GM21529 (cell line): ENCODE measurements at regions not wholly inside any gene's neighbourhood (a gene's known extent, or its start where the extent isn't known, plus 50 kb on each side); places are given as distances from the start of the nearest gene placed in this dataset.

Experiments
- ATAC-seq: cut with Tn5 transposase; IDR thresholded peaks from one replicate; pipeline ENCODE4 v1.9.1; 2021; ENCODE audit not compliant: unreplicated experiment

DNA sequence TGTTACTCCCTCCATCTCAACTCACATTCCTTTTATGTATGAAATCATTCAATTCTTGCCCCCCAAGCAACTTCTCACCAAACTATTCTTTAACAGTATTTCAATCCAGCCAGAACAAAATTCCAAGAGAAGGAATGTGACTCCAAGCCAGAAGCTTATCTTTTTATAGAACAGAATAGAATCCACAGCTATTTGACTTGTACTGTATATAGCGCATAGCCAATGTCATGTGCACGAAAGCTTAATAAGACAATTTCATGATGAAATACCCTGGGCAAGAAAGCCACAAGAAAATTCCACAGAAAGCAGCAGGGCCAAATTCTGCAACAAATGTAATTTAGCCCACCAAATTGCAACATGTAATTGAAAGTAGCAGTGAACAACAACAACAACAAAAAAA is 127.6 kb upstream of the UBE2E2 start:
- ATAC-seq: no peak

DNA sequence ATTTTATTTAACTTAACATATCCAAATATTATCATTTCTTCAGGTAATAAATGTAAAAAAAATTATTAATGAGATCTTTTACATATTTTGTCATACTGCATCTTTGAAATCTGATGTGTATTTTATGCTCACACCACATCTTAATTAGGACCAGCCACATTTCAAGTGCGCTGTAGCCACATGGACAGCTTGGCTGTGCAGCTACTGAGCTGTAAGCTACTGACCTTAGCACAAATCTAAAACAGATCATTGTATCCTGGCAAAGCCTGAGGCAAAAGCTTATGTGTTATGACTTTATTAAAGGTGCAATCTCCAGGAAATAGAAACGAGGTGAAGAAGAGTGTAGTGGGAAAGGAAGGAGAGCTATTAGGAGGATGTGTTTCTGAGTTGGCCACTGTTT is 126.7 kb upstream of the UBE2E2 start:
- ATAC-seq: no peak

DNA sequence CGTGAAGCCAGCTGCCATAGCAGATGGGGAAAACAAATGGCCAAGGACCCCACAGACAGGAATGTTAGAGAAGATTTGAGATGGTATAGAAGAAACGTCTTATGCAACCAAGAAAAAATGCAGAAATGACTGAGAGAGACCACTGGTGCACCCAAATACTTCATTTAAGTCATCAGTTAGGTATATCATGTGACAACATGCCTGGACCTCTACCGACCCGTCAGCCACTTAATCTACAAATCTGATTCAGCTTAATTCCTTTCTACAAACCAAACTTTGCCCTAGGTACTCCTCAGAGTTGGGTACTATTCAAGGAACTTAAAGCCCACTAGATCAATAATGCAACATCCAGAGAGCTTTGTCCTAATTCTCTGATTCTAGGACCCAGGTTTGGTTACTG is 126.0 kb upstream of the UBE2E2 start:
- ATAC-seq: no peak

DNA sequence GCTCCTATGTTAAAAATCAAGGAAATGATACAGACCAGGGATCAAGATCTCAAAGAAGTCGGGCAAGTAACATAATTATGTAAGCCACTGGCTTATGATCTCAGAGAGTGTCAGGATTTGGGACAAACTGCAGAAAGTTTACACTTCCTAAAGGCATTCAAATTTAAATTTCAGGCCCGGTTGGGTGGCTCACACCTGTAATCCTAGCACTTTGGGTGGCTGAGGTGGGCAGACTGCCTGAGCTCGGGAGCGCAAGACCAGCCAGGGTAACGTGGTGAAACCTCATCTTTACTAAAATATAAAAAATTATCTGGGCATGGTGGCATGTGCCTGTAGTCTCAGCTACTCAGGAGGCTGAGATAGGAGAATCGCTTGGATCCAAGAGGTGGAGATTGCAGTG is 124.4 kb upstream of the UBE2E2 start:
- ATAC-seq: no peak

DNA sequence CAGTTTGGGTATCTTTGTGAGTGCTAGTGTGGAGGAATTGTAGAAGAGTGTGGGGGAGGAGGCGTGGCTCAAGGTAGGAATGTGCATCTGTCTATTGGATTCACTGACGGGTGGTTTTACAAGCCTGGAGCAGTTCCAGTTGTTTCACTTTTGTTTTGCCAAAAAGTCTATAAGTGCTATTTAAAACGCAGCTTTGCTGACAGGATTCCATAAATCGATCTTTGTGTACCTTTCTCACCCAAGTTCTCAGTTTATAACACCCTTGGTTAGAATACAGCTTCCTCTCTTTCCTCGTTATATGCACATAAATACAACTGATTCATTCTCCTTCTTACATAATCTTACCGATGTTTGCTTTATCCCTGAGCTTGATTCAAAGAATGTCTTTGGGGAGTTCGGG is 123.2 kb upstream of the UBE2E2 start:
- no peak for ATAC-seq

DNA sequence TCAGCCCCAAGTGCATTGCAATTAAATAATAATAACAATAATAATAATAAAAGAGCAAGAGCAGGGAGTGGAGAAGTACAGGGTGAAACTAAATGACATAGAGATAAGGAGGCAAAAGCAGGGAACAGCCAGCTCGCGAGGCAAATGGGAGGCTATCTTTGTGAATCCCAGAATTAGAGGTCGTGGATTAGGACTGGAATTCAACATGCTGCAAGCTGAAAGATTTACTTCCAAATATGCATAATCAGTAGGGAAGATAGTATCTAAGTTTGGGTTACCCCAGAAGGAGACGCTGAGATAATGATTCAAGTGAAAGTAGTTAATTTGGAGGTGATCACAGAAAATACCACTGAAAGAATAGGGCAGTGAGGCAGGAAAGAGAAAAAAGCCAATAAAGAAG is 119.4 kb upstream of the UBE2E2 start:
- ATAC-seq: no peak

DNA sequence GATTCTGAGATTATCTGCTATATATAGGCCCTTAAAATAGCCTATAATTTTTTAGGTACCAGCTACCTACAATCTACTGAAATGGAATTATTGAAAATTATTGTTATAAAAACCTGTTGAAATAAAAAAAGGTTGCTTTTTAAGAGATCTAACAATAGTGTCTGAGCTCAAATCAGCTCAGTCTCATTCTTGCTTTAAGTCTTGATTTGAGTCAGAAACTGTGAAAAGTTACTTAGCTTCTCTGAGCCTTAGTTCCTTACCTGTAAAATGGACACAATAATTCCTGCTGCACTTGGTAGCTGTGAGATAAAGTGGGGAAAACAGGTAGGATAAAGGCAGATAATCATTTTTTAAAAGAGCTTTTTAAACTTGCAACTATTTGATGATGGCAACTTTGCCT is 118.8 kb upstream of the UBE2E2 start:
- ATAC-seq: no peak

DNA sequence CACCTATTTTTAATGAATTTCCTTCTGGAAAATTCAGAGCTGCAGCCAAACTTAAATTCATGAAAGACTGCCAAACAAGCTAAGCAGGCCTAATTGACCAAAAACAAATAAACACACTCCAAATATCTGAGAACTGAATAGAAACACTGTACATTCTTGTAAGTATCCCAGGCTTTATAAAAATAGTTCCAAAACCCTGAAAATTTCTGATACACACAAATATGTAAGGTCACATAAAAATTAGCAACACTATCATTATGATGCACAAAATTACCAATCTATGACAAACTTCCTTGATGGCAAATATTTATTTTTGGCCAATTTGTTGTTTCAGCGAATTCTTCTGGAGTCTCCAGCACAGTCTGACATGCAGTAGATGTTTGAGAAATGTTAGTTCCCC is 117.9 kb upstream of the UBE2E2 start:
- no peak for ATAC-seq

DNA sequence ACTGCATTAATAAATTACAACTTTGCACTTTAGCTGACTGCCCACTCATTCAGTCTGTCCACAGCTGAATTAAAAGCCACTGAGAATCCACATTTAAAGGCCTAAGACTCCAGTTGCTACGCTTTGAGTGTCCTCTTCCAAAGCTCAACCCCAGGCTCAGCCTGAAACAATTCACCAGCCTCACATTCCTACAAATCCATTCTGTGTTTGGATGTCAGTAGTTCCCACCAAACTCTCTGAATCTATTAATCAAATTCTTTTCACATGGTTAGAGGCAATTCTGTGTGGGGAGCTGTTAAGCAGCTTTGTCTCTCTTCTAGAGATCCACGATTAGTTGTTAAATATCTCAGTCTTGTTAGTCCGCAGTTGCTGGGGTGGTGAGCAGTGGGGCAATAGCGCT is 116.8 kb upstream of the UBE2E2 start:
- ATAC-seq: no peak

DNA sequence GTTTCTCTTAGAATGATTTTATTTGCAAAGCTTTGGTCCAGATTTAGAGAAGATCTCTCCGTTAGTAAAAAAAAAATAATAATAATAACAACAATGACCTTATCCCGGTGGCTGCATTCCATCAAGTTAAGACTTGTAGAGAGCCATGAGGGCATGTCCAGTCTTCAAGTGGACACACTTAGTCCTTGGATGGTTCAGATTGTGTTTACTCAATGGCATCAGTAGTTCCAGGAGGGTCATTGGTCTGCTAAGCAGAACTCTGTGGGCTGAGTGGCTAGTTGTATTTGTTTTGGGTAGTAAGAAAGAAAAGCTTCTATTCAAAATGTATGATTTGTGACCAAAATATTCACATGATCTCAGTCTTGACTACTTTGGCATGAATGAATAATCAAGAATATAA is 116.3 kb upstream of the UBE2E2 start:
- ATAC-seq: no peak

DNA sequence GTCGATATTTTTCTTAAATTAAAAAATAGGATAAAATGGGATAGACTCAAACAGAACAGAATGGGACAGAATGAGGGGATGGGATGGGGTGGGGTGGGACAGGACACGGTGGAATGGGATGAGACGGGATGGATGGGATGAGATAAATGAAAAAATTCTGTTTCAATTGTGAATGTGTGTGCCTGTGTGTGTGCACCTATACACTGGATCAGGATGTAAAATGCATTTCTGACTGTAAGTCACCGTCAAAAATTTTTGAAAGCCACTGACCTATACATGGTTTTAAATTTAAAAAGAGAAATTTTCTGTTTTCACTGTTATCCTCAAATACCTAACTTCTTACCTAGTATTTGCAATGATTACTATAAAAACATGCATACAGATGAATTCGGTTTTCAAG is 108.7 kb upstream of the UBE2E2 start:
- ATAC-seq: no peak

DNA sequence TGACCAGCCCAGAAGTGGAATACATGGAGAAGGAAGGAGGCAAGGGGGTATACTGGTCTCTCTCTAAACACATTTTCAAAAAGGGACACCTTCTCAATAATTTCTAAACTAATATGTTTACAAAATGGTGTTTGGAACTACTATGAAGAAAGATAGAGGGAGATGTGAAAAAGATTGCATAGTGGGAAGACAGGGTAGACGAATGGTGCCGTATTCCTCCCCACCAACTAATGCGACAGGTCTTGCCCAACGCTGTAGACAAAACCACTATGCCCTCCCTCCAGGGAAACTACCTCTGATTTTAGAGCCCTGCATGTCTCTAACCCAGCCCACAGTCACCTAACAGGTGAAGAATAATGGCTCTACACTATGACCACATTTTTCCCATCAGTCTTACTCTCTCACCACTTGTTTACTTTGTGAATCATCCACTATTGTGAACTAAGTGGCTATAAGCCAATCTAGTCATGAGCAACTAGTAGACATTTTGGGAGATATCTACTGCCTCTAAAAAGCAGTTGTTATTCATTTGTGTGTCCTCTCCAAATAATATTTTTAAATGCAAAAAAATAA is 108.2 kb upstream of the UBE2E2 start:
- ATAC-seq: no peak

DNA sequence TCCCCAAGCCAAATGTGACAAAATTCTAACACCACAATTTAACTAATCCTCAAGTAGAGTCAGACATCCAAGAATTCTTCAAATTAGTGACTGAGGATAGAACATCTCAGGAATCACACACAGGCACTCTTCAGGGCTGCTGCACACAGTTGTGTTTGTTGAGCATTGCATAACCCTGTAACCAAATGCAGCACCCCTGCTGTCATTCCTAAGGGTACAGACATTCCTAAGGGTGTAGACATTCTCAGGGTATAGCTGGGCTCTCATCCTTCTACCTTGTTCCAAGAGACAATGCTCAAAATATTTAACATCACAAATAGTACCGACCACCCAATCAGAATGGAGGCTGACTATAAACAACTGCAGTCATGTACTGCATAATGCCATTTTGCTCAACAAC is 107.1 kb upstream of the UBE2E2 start:
- no peak for ATAC-seq

DNA sequence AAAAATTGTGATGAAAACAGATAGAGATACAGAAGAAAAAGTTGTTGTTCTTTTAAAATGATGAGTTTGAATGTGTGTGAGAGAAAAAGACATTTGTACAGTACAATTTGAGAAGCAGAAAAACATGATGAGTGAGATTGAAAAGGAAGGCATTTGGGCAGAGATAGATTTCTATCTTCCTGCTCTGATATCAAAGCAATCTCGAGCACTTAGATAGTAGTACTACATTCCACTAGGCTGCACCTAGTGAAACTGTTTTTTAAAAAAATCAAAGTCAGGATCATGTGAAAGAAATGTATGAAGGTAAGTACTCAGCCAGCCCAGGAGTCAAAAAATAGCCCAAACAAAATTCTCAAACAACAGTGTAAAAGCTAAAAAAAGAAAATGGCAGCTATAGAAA is 104.1 kb upstream of the UBE2E2 start:
- ATAC-seq: no peak

DNA sequence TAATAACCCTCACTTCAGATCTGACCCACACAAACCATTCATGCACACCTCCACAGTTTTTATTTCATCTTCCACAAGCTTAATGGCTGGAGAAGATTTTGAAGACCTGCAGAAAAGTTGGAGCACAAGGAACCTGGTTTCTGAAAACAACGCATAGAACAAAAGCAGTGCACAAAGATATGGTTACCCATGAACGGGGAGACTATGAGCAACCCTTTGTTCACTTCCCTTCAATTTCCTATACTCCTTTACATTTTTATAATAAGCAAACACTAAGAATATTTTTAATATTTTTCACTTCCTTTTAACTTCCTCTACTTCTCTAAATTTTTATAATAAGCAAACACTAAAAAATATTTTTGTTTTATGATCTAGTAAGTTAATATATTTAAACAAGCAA is 103.5 kb upstream of the UBE2E2 start:
- ATAC-seq: no peak

DNA sequence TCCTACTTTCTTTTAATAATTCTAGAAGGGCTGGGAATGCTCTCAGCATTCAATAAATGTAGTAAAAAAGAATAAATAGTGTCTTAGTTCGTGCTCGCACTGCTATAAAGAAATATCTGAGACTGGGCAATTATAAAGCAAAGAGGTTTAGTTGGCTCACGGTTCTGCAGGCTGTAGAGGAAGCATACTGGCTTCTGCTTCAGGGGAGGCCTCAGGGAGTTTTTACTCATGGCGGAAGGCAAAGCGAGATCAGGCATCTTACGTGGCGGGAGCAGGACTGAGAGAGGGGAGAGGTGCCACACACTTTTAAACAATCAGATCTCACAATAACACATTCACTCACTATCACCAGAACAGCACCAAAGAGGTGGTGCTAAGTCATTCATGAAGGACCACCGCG is 103.0 kb upstream of the UBE2E2 start:
- ATAC-seq: no peak

DNA sequence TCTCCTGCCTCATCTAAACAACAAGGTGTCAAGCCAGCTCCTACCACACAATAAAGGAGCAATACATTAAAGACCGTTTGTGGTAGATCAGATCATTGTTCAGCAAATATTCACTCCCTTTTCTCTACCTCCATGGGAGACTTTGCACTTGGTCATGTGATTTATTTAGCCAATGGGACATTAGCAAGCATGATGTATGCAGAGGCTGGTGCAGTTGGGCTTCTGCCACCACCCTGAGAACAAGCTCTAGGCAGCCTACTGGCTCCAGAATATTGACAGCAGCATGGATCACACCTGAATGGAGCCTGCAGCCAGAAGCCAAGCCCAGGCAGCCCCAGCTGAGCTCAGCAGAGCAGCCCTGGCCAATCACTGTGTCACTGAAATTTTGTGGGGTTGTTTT is 99.4 kb upstream of the UBE2E2 start:
- no peak for ATAC-seq

DNA sequence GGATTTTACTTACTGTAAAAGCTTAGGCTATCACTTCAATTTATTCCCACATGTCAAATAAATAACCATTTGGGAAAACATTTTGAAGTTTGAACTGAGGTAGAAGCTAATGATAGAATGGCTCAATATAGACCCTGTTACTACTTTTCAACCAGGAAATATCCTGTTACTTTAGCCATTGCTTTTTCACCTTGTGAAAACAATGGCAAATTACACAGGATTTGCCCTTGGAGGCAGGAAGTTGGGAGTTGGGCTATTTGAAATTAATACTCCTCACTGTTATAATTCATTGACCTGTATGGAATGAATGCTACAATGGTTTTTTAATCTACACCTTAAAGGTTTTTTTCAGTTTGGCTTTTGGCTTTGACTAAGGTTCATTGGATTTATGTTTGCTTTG is 98.1 kb upstream of the UBE2E2 start:
- ATAC-seq: no peak

DNA sequence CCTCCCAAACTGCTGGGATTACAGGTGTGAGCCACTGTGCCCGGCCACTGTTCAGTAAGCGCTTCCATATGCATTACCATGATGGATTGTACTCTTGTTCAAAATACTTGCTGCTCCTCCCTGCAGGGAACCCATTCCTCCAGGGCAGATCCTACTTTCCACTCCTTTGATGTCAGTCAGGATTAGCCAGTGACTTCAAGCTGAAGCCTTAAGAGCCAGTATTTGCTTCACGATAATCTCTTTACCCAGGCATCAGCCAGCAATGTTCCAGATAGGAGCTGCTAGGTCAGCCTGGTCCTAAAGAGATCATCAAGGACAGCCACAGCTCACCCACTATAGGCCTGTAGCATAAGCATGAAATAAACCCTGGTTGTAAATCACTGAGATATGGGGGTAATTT is 96.5 kb upstream of the UBE2E2 start:
- ATAC-seq: no peak

DNA sequence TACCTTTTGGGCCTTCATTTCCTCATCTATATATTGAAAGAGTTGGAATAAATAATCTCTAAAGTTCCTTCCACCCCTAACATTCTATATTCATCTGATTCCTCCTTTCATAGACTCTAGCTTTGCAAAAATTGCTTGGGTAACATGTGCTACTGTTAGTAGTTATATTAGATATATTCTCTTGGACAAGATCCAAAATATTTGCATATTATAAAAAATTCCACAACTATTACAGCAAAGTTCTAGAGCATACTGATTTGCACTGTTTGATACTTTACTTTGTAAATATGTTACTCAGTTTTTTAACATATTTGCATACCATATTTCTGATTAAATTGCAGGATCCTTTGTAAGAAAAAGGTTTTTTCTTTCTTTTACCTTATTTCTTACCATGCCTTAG is 95.9 kb upstream of the UBE2E2 start:
- ATAC-seq: no peak

DNA sequence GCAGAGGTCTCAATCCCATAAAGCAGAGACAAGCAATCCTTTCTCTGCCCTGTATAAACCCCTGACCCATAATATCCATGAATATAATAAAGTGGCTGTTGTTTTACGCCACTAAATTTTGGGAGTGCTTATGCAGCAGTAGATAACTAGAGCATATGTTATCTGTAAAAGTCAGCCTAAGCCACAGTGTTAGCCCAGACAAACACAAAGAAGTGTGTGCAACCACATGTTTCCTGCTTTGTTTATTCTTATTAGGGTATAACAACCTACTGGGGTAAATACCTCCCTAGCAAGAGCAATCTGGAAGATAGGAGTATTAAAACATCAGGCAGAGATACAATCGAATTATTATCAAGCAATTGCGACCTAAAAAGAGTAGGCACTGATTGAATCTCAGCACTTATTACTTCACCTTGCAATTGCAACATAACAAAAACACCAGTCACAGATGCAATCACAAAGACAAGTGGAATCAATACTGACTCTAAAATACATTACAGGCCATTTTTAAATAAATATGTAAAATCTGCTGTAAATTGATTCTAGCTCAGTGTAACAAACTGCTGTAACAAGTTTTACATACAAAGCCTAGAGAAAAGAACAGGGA is 94.6 kb upstream of the UBE2E2 start:
- no peak for ATAC-seq

DNA sequence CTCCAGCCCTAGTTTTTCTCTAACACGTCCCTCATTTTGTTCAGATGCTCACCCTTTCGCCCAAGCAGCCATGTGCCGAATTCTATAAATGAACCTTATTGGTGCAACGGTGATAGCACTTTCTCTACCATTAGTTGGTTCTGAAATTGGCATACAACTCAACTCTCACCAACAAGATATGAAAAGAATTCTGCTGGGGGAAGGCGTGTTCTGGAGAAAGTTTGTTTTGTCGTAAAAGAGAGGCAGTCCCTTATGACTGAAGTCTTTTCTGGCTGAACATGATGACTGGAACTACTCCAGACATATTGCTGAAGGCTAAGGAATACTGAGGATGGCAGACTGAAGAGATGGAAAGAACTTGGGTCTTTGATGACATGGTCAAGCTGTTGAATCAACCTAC is 91.8 kb upstream of the UBE2E2 start:
- no peak for ATAC-seq

DNA sequence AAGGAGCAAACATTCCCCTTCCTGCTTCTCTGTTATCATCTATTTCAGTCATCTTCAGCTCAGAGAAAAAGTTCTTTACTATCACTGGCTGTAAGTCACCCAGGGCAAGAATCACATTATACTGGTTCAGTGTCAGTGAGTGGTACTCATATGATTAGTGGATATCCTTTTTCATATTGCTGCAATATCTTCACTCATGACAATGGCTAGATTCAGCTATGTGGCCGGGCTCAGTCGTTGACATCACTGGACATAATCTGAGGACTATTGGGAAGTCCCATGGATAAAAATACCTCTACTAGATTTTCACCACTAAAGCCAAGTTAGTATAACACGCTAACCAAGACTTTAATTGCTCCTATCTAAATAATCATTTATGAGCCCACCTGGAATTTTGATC is 91.3 kb upstream of the UBE2E2 start:
- ATAC-seq: no peak

DNA sequence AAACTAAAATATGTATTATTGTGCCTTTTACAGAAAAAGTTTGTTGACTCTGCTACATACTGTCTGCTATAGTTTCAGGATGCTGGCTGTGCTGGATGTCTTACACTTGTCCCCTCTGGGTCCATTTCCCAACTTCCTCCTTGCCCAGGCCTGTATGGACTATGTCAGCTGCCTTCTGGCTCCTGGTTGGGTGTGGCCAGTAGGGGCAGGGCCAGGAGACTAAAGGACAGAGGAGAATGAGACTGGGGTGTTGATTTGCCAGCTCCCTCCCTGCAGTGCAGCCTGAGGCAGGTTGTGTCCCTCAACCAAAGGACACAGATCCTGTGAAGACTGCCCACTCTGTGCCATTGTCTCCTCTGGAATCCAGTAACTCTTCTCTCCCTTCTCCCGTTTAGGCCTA is 90.6 kb upstream of the UBE2E2 start:
- no peak for ATAC-seq
